K562 (cell line): ENCODE measurements at regions not wholly inside any gene's neighbourhood (a gene's known extent, or its start where the extent isn't known, plus 50 kb on each side); places are given as distances from the start of the nearest gene placed in this dataset.
A peak's percentile ranks its signal among the peaks of the same experiment; 100 is the strongest.
"Not testable (repeated sequence)": the region's sequence is repeated elsewhere in the genome, so short reads cannot be mapped to it uniquely, and the experiment has no call there.

Source experiments
- ATAC-seq: fragments of 200-7000 bp; cut with Tn5 transposase; 3 replicates; pipeline ENCODE4 v1.9.1; 2020; ENCODE audit warnings: moderate library complexity
- BruUV-seq: library from RNA; stranded (reverse); fragments of 400-500 nt; replicated peaks from 2 replicates; lab custom pipeline; 2021; lab: Mats Ljungman, UMichigan
- CTCF ChIA-PET: fragments of 300-600 bp; formaldehyde crosslinking; extraction: SDS; loops from one replicate; lab custom pipeline; 2021; ENCODE audit warnings: low intra/inter-chr PET ratio; lab: Yijun Ruan, JAX
- POLR2A ChIA-PET: fragments of 300-600, 350-650 bp; sonication (Branson Sonifier 250); formaldehyde crosslinking; extraction: SDS; loops from one replicate; lab custom pipeline; 2021; ENCODE audit warnings: antibody characterized with exemption, inconsistent platforms; lab: Yijun Ruan, JAX
- DNase-seq, 4 experiments: peaks; one replicate each; pipeline versions ENCODE4 v3.0.0 to v3.0.0-alpha.2; 2011 to 2018; ENCODE audit warnings: low spot score in 3 of 4, mixed read lengths in 3 of 4; ENCODE audit errors: extremely low read depth in 1 of 4
- FAIRE-seq: peaks from 2 replicates; lab custom pipeline; 2011; peaks lifted over from hg19 to GRCh38; lab: Jason Lieb, UNC
- H2AFZ ChIP-seq: 2 replicates; pipeline ENCODE4 v1.6.0; 2011; ENCODE audit warnings: low read depth, low read length, control low read depth, inconsistent platforms
- H3K27ac ChIP-seq: fragments of 200-600 bp; 3 replicates; pipeline ENCODE4 v1.8.0; 2011; ENCODE audit warnings: low read depth, mild to moderate bottlenecking, control low read depth, inconsistent platforms, low read length, moderate library complexity, mixed read lengths; ENCODE audit errors: extremely low read depth
- H3K27me3 ChIP-seq, 2 experiments: fragments of 300-600 bp in 1 of 2; 2 replicates in 1 of 2; 3 replicates in 1 of 2; pipeline versions ENCODE4 v1.6.0 to v1.8.0; 2011; ENCODE audit warnings: inconsistent platforms in 2 of 2, low read length in 2 of 2, mild to moderate bottlenecking in 1 of 2, mixed read lengths in 1 of 2, moderate library complexity in 1 of 2; ENCODE audit not compliant: control insufficient read depth in 2 of 2, insufficient read depth in 2 of 2
- H3K36me3 ChIP-seq: fragments of 300-600 bp; 3 replicates; pipeline ENCODE4 v1.8.0; 2011; ENCODE audit warnings: mild to moderate bottlenecking, low read length, inconsistent platforms; ENCODE audit not compliant: control insufficient read depth, insufficient read depth
- H3K4me1 ChIP-seq, 2 experiments: fragments of 200-600 bp in 1 of 2; replicated peaks in 1 of 2; 2 replicates in 1 of 2; 3 replicates in 1 of 2; pipeline versions ENCODE4 v1.5.1 to v1.8.0; 2011; ENCODE audit warnings: inconsistent platforms in 2 of 2, low read length in 2 of 2, mild to moderate bottlenecking in 1 of 2, mixed read lengths in 1 of 2, moderate library complexity in 1 of 2; ENCODE audit not compliant: control insufficient read depth in 2 of 2, insufficient read depth in 2 of 2
- H3K4me2 ChIP-seq: 2 replicates; pipeline ENCODE4 v1.6.1; 2011; ENCODE audit warnings: low read length, control low read depth, inconsistent platforms, mixed read lengths; ENCODE audit not compliant: insufficient read depth
- H3K4me3 ChIP-seq: fragments of 200-600 bp; sonication (generic), shearing (Covaris generic); 2 replicates; pipeline ENCODE4 v1.5.1; 2016; ENCODE audit warnings: control low read depth, inconsistent platforms
- H3K79me2 ChIP-seq: fragments of 200-600 bp; 3 replicates; pipeline ENCODE4 v1.8.0; 2011; ENCODE audit warnings: low read length, inconsistent platforms; ENCODE audit not compliant: control insufficient read depth, insufficient read depth
- H3K9ac ChIP-seq, 2 experiments: 2 replicates each; pipeline versions ENCODE4 v1.6.0 to v1.6.1; 2011; ENCODE audit warnings: low read depth in 2 of 2, low read length in 2 of 2, control low read depth in 1 of 2, inconsistent platforms in 1 of 2, mild to moderate bottlenecking in 1 of 2, mixed read lengths in 1 of 2; ENCODE audit not compliant: insufficient read depth in 1 of 2
- H3K9me1 ChIP-seq: one replicate; pipeline ENCODE4 v1.6.0; 2011; ENCODE audit warnings: inconsistent platforms, mild to moderate bottlenecking, low read length, moderate library complexity; ENCODE audit not compliant: control insufficient read depth, insufficient read depth
- H3K9me3 ChIP-seq: replicated peaks from 2 replicates; pipeline ENCODE4 v1.5.1; 2011; ENCODE audit warnings: low read depth, low read length, inconsistent platforms; ENCODE audit not compliant: control insufficient read depth, insufficient read depth
- H4K20me1 ChIP-seq: replicated peaks from 2 replicates; pipeline ENCODE4 v1.6.1; 2011; ENCODE audit warnings: low read length, inconsistent platforms, mixed read lengths; ENCODE audit not compliant: control insufficient read depth, insufficient read depth
- ZNF146 ChIP-seq: IDR thresholded peaks from one replicate; pipeline ENCODE4 v1.6.1; 2018; ENCODE audit warnings: missing compliant biosample characterization; ENCODE audit not compliant: unreplicated experiment
- WGBS: fragments of 100-300 bp; shearing (Covaris generic); methylation state at CpG from one replicate; pipeline ENCODE4 v1.1.6; 2016; ENCODE audit warnings: low coverage, mixed read lengths; ENCODE audit not compliant: insufficient coverage; ENCODE audit errors: missing lambda C conversion rate; 5-methylcytosine and 5-hydroxymethylcytosine counted together
- in situ Hi-C: fragments of 300-500 bp; cut with MboI; formaldehyde crosslinking; loops from 4 replicates; pipeline ENCODE4 v1.15.0; 2018; ENCODE audit warnings: inconsistent platforms, mixed read lengths
- intact Hi-C: fragments of 100-400 bp; cut with micrococcal nuclease; formaldehyde crosslinking; loops from 2 replicates; pipeline ENCODE4 v1.14.2; 2022

DNA sequence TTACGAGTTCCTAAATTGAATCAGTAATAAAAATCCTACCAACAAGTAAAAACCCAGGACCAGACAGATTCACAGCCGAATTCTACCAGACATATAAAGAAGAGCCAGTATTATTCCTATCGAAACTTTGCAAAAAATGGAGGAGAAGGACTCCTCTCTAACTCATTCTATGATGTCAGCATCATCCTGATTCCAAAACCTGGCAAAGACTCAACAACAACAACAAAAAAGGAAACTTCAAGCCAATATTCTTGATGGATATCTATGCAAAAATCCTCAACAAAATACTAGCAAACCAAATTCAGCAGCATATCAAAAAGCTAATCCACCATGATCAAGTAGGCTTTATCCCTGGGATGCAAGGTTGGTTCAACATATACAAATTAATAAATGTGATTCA, 84.6 kb upstream of the ADRB2 start:
- H3K4me3 ChIP-seq, H2AFZ ChIP-seq, H3K36me3 ChIP-seq, H4K20me1 ChIP-seq, POLR2A ChIA-PET, H3K27ac ChIP-seq, H3K27me3 ChIP-seq, ATAC-seq, H3K4me1 ChIP-seq, H3K79me2 ChIP-seq, in situ Hi-C loops, H3K9me3 ChIP-seq, H3K9me1 ChIP-seq, DNase-seq, BruUV-seq, H3K4me2 ChIP-seq, H3K9ac ChIP-seq, FAIRE-seq: not testable (repeated sequence)
- 0% methylated on average over 3 of the region's 3 CpGs for WGBS
- CTCF ChIA-PET, result interaction anchor here (0.6 to 1.6 kb wide), 4 partner anchors 212 to 386 kb away, joined by 3 to 9 read pairs (median 5); no protein-coding TSS in a partner anchor
- intact Hi-C loops, result loop anchor here (1.0 to 5.0 kb wide), 4 partner anchors 81 to 294 kb away; no protein-coding TSS in a partner anchor

DNA sequence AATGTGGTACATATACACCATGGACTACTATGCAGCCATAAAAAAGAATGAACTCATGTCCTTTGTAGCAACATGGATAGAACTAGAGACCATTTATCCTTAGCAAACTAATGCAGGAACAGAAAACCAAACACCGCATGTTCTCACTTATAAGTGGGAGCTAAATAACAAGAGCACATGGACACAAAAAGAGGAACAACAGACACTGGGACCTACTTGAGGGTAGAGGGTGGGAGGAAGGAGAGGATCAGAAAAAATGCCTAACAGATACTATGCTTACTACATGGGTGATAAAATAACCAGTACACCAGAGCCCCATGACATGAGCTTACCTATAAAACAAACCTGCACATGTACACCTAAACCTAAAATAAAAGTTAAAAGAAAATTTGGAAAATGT, 82.0 kb upstream of the ADRB2 start:
- intact Hi-C loops, result loop anchor here (5.0 kb wide), 1 partner anchor 78 kb away; no protein-coding TSS in a partner anchor
- BruUV-seq, POLR2A ChIA-PET, H3K9me1 ChIP-seq, H3K27ac ChIP-seq, H3K4me2 ChIP-seq, ATAC-seq, H3K36me3 ChIP-seq, FAIRE-seq, in situ Hi-C loops, H3K9ac ChIP-seq, H2AFZ ChIP-seq, H4K20me1 ChIP-seq, H3K27me3 ChIP-seq, H3K9me3 ChIP-seq, H3K79me2 ChIP-seq, CTCF ChIA-PET, H3K4me3 ChIP-seq, DNase-seq: not testable (repeated sequence)
- WGBS, result 0% methylated on average over 1 of the region's 1 CpG
- H3K4me1 ChIP-seq, result peaks cover 0 to 14% of the 10 kb centered on the region in 2 experiments; a peak in 2 of 5 replicates
- TF ChIP-seq ZNF146 (CRISPR knock-in tag), result peak; percentile 72
